ENCODE measurements at regions not wholly inside any gene's neighbourhood (a gene's known extent, or its start where the extent isn't known, plus 50 kb on each side); places are given as distances from the start of the nearest gene placed in this dataset.

DNA sequence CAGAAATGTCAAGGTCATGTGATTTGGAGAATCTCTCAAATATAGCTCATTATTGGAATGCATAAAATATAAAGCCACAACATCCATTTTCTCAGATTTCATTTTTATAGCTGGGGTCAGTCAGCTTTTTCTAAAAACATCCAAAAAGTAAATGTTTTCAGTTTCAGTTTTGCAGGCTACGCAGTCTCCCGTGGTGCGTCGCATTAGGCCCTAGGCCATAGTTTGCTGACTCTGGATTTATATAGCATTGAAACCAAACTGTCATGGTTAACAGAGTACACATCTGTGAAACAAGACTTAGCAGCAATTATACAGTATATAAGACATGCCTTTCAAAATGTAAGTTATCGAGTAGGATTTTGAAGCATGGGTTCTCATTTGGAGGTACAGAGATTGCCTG, 140.0 kb downstream of the IRS2 start:
- H3K27ac ChIP-seq: no peak overlapping the region
- no peak for TF ChIP-seq ZFX (IDR thresholded peaks at IDR 0.05)
- TF ChIP-seq, protein P1, sequence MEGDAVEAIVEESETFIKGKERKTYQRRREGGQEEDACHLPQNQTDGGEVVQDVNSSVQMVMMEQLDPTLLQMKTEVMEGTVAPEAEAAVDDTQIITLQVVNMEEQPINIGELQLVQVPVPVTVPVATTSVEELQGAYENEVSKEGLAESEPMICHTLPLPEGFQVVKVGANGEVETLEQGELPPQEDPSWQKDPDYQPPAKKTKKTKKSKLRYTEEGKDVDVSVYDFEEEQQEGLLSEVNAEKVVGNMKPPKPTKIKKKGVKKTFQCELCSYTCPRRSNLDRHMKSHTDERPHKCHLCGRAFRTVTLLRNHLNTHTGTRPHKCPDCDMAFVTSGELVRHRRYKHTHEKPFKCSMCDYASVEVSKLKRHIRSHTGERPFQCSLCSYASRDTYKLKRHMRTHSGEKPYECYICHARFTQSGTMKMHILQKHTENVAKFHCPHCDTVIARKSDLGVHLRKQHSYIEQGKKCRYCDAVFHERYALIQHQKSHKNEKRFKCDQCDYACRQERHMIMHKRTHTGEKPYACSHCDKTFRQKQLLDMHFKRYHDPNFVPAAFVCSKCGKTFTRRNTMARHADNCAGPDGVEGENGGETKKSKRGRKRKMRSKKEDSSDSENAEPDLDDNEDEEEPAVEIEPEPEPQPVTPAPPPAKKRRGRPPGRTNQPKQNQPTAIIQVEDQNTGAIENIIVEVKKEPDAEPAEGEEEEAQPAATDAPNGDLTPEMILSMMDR (conservative IDR thresholded peaks at IDR 0.05): no peak

DNA sequence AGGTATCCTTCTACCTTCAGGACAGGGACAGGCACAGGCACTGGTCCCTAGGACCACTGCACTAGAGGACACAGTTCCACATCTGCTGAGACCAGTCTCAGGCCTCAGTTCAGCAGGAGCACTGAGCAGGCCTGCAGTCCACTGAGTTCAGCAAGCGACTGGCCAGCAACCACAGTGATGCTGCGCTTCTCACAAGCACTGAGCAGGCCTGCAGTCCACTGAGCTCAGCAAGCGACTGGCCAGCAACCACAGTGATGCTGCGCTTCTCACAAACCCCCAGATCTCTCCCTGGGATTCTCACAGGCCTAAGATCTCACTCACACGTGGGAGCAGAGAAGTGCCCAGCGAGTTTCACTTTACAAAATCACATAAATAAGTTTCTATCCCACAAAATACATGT, 140.6 kb downstream of the IRS2 start:
- H3K27ac ChIP-seq: no peak overlapping the region
- TF ChIP-seq ZFX (IDR thresholded peaks at IDR 0.05): no peak
- TF ChIP-seq, protein P1 (conservative IDR thresholded peaks at IDR 0.05): no peak

DNA sequence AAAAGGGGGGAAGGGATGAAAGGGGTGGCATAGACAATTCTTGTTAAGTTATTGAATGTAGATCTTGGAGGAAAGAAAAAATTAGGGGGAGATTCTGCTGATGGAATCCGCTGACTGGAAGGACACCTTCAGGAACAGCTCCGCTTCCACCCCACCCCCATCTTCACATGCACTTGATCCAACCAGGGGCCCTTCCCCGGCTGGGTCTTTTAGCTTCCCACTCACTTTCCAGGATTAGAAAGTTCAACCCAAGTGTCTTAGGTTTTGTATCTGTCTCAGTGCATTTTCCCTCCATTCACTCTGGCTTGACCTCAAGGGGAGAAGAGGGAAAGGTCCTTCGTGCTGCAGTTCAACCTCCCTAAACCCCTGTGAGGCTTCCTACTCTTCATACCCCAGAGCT, 141.4 kb downstream of the IRS2 start:
- peak overlapping the region; percentile 9; the same call in 1 of the 2 replicates for H3K27ac ChIP-seq
- no peak for TF ChIP-seq ZFX (IDR thresholded peaks at IDR 0.05)
- TF ChIP-seq, protein P1 (conservative IDR thresholded peaks at IDR 0.05): no peak

- TF ChIP-seq ZFX (IDR thresholded peaks at IDR 0.05): no peak
- TF ChIP-seq, protein P1 (conservative IDR thresholded peaks at IDR 0.05): no peak
- peak overlapping the region; percentile 39; the same call in 1 of the 2 replicates for H3K27ac ChIP-seq
These were observed 142.2 kb downstream of the IRS2 start for GRCh38 chr13:109644069-109644750.

GRCh38 chr13:109642358-109642757, 144.0 kb downstream of the IRS2 start:
- no peak overlapping the region for H3K27ac ChIP-seq
- TF ChIP-seq, protein P1 (conservative IDR thresholded peaks at IDR 0.05): no peak
- no peak for TF ChIP-seq ZFX (IDR thresholded peaks at IDR 0.05)

DNA sequence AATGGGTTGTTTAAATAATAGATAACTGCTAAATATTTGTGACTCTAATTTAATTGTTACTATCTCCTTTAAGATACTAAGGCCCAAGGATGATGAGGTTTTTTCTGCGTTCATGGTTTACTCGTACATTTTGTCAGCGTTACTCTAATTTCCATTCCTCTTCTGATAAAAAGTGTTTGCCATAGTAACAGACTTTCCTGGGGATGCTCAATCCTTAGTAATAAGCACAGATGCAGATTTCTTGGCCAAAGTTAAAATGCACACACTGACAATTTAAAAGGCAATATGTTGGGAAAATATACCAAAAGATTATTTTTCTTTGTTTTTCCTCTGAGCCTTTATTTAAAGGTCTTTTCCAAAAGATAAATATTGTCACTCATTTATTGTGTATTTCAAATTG, 149.6 kb downstream of the IRS2 start:
- H3K27ac ChIP-seq: no peak overlapping the region
- TF ChIP-seq ZFX (IDR thresholded peaks at IDR 0.05): no peak
- TF ChIP-seq, protein P1 (conservative IDR thresholded peaks at IDR 0.05): no peak

DNA sequence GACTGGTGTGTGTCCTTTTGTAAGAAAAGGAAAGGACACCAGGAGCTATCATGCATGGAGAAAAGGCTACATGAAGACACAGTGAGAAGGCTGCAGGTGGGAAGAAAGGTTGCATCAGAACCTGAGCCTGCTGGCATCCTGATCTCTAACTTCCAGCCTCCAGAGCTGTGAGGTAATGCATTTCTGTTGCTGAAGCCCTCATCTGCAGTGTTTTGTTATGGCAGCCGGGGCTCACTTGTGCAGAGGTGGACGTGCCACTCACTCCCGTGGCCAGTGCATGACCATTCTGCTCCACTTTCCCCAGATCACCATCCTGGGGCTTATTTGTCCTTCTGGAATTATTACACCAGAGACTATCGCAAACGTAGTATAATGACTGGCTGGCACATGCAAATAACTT, 155.3 kb downstream of the IRS2 start:
- TF ChIP-seq ZFX (IDR thresholded peaks at IDR 0.05): no peak
- TF ChIP-seq, protein P1 (conservative IDR thresholded peaks at IDR 0.05): no peak
- H3K27ac ChIP-seq: no peak overlapping the region
